ENCODE measurements at regions not wholly inside any gene's neighbourhood (a gene's known extent, or its start where the extent isn't known, plus 50 kb on each side); places are given as distances from the start of the nearest gene placed in this dataset.

DNA sequence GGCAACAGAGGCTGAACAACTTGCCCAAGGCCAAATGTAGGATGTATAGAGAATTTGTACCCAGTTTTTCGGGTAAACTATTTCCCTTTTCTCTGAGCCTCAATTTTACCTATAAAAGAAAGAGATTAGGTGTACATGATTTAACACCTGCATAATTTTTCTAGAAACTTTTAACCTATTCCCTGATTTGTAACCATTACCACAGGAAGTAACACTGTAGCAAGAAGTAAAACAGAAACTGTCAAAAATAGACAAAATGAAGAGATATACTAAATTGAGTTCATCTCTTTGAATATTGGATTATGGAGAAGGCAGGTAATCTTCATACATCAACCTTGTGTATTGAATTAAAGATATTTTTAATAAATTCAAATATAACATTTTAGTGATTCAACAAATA, 136.2 kb downstream of the ZC3H11B start:
- no peak for DNase-seq (ENCODE audit: low spot score)

GRCh38 chr1:219476116-219476515, 136.8 kb downstream of the ZC3H11B start:
- DNase-seq (ENCODE audit: low spot score) = no peak

DNA sequence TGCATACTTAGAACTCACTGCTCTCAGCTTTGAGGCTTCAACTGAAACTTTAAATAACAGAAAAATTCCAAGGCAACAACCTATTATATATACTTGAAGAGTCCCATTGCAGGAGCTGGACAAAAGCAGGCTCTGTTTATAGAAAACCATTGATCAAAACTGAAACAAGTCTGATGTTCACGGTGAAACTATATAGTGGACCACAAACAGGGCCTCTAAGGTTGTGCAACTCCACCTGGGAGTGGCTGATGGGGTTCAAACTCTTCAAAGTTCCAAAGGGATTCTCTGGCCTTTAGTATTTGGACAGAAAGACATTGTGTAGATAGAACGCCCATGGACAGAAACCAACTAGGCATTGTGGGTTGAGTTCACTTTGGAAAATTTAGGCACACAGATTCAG, 140.3 kb downstream of the ZC3H11B start:
- no peak for DNase-seq (ENCODE audit: low spot score)

- DNase-seq (ENCODE audit: low spot score) = no peak
These were observed 145.4 kb downstream of the ZC3H11B start for GRCh38 chr1:219467524-219467923.

DNA sequence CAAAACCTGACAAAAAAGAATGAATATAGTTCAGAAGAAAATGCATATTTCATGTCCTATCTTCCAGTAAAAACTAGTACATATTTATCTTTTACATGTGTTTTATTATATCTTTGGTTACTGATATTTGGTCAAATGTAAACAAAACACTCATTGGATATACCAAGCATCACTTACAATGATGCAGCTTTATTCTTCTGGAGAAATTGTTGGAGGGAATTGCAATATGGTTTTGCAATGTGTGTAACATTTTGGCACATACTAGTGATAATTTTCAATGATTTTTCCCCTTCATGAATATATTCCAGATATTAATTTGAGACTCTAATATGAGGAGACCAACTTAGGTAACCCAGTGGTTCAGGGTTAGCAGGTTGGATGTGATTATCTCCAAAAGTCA, 146.1 kb downstream of the ZC3H11B start:
- no peak for DNase-seq (ENCODE audit: low spot score)

DNA sequence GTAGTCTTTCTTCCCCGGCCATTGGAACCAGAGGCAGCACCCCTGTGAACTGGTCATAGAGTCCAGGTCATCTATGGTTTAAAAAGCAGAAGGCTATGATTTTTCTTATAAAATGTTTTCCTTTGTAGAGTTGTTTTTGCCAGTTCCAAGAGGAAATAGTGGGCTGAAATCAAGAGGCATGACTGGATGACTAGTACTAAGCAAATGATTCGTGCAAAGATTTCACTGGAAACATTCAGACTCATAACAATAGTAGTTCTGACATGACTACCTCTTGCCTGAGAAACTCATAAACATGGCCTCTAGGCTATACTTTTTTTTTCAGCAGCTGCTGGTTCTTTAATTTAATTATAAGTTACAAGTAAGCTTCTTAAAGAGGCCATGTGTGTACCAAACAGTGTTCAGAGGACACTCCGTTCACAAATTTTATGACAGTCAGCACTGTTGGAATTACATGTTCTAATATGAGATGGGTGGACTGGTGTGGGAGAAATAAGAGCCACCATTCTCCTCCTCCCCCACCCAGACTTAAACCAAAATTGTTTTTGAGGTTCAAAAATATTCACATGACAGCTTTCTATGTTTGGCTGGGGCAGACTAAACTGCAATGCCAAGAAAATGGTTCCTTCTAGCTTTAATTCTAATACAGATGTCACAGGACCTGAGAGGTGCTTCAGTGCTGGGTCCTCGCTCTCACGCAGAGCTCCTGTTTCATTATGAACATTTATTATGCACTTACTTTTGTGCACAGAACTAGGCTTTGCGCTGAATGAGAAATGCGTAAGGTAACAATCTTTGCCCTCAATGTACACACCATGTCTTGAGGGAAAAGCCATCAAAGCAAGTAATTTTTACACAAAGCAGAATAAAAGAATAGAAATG, 147.5 kb downstream of the ZC3H11B start:
- peak; percentile 85 for DNase-seq (ENCODE audit: low spot score)

GRCh38 chr1:219463636-219464035, 149.3 kb downstream of the ZC3H11B start:
- no peak for DNase-seq (ENCODE audit: low spot score)

DNA sequence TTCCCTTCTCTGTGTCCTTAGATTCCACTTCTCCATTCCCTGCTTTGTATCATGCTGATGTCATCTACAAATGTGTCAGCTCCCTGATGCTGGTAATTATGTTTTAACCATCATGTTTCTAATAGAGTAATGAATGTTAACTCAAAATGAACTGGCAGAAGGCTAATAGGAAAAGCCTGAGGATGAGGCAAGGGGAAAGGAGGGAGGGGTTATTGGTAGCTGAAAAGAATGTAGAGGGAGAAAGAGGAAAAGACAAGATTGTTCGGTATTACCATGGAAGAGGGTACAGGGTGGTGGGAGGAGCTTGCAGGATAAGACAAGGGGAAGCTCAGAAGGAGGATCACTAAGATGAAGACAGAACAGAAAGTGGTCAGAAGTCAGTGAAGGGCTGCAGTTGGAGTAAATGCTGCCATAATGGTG, 150.9 kb downstream of the ZC3H11B start:
- no peak for DNase-seq (ENCODE audit: low spot score)

- no peak for DNase-seq (ENCODE audit: low spot score)
These were observed 151.7 kb downstream of the ZC3H11B start for GRCh38 chr1:219460896-219461815.

GRCh38 chr1:219460081-219460895, 152.6 kb downstream of the ZC3H11B start:
- no peak for DNase-seq (ENCODE audit: low spot score)

DNA sequence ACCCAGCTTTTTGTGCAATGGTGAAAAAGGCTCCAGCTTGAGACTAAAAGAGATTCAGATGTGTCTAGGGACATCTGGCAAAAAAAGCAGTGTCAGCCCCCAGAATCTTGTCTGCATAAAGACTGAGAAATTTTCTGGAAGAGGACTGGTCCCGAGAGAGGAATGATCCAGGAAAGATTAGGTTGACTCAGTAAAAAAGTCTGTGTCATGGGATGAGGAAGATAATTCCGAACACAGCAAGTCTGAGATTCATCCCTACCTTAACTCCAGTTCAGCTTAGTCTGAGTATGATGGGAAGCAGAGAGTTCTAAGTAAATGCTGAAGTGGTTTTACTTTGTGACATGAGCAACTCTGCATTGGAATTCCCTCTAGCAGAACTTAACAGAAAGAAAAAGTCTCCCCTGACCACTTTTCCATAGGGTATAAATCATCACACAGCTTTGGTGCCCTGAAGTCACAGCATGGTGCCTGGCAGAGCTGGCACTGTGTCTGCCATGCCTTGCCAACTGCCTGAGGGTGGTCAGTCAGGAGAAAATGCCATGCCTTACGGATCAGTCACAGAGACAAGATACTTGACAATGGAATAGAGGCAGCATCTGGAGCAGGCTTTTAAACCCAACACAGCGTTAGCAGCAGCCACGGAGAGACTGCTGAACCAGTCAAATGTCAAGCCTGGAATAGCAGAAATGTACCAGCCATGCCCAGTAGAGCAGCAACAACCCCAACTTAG, 153.4 kb downstream of the ZC3H11B start:
- no peak for DNase-seq (ENCODE audit: low spot score)

DNA sequence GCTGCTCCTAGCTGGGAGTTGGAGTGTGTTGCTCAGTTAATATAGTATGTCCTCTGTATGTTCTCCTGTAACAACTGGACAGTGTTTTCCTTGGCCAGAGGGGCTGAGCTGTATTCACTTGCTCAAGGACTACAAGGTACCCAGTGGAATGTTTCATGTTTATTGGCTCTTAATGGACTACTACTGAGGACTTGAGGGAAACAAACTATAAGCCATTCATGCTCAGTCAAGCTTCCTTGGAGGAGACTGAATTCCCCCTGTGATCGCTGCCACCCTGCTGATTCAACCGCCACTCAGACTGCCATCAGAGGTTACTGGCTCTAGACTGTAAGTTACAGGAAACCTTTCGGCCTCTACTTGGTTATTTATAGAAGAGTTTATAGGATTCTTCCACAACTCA, 166.6 kb downstream of the ZC3H11B start:
- no peak for DNase-seq (ENCODE audit: low spot score)

DNA sequence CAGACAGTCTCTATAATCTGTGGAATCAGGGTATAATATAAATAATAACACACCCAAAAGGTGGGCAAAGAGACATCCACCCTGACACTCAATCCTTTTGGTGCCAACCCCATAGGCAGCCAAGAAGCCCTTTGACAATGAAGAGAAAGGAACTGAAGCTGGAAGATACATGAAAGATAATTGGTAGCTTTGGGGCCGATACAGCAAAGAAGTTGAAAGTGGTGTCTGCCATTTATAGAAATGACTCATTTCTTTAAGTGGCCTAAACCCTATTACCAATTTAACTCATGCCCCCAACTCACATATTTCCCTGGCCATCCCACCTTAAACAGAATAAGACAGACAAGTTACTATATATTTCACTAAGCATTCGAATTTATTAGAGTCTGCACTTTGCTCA, 167.0 kb downstream of the ZC3H11B start:
- DNase-seq (ENCODE audit: low spot score) = no peak

DNA sequence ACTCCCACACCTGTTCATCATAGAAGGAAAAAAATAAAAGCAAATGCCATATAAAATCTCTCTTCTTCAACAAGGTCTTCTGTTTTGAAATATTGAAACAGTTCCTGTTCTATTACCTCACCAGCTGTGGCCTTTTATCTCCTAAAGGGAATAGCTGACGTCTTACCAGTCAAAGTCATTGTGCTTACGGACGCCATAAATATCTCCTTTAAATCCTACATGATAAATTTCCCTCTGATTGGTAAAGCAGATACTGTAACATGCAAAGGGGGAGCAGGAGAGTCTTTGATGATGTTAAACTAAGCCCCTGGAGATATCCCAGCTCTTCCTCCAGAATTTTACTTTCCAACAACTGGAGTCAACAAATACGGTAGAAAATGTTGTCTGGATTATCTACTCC, 168.4 kb downstream of the ZC3H11B start:
- no peak for DNase-seq (ENCODE audit: low spot score)

DNA sequence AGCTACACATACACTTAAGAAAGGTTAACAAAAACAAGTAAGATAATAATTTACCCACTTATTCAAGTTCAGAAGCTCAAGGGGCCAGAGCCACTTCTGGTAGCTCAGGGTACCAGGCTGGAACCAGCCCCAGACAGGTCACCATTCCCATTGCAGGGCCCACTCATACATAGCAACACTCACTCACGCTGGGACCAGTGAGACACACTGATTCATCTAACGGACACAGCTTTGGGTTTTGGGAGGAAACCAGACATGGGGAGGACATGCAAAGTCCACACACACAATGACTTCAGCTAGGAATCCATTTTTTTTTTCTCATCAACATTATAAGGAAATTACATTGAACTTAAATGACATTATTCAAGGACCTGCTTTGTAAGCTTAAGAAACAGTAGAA, 169.1 kb downstream of the ZC3H11B start:
- DNase-seq (ENCODE audit: low spot score) = no peak

DNA sequence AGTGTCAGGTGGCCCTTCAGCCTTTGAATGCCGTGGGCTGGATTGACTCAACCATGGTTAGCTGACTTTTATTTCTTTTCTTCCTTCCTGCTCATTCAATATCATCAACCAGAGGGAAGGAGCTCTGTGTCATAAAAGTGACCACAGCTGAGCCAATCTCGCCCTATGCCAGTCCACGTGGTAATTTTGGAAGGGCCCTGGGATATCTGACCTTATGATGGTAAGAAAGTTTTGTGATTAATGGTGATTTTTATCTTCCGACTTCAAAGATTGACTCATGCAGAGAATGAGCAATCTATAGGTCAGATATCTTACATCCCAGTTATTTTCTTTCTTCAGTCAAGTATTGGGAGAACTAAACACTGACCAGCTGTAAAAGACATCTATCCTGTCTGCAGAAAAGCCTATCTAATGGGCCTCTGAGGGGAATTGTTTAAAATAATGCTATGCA, 170.3 kb downstream of the ZC3H11B start:
- no peak for DNase-seq (ENCODE audit: low spot score)

GRCh38 chr1:219441884-219442283, 171.0 kb downstream of the ZC3H11B start:
- DNase-seq (ENCODE audit: low spot score) = no peak

GRCh38 chr1:219439376-219439775, 173.5 kb downstream of the ZC3H11B start:
- no peak for DNase-seq (ENCODE audit: low spot score)

- no peak for DNase-seq (ENCODE audit: low spot score)
These were observed 174.5 kb downstream of the ZC3H11B start for GRCh38 chr1:219438386-219438785.

DNA sequence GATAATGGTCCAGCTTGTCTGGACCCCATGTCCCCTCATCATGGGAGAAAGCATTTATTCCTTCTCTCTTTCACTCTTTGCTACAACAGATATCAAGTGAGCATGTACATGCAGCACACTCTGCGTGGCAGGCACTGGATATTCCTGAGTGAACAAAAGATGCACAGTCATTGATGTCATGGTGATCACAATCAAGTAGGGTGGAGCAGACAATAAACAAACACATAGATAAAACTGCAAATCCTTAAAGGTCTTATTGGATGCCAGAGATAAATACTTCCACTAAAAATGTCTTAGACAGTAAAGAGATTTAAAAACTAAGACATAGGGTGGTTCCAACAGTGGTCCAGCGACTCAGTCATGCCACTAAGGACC, 178.0 kb downstream of the ZC3H11B start:
- DNase-seq (ENCODE audit: low spot score) = no peak

DNA sequence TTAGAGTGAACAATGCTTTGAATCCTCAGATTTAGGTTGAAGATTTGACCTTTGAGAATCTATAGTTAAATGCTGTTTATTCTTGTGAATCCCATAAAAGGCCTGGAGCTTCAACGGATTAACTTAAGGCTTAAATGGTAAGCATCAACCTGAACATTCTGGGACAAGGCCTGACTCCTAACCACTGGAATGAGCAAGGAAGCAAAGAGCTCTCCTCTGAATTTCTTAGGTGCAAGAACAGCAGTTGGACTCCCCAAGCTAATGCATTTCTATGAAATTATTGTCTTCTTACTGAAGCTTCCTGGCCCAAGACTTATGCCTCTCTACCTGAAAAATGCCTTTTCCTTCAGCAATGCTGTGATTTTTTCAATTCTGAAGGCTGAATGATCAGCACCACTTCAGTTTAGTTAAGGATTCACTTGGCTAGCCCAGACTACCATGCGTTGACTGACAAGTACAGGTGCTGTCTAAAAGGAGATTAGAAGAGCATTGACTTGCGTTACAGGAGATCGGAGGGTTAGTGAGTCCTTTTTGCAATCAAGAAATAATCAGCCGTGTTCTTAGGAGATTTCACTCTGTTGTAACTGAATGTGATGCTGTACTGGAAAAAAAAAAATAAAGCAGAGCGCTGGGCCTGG, 178.5 kb downstream of the ZC3H11B start:
- no peak for DNase-seq (ENCODE audit: low spot score)
